GM21529 (cell line): ENCODE measurements at regions not wholly inside any gene's neighbourhood (a gene's known extent, or its start where the extent isn't known, plus 50 kb on each side); places are given as distances from the start of the nearest gene placed in this dataset.

ENCODE experiments used
- ATAC-seq: cut with Tn5 transposase; IDR thresholded peaks from one replicate; pipeline ENCODE4 v1.9.1; 2021; ENCODE audit not compliant: unreplicated experiment

- ATAC-seq = no peak
Observed at GRCh38 chr20:40188319-40188718, 500.7 kb downstream of the MAFB start.

- no peak for ATAC-seq
Observed at GRCh38 chr20:40186826-40187225, 502.2 kb downstream of the MAFB start.

GRCh38 chr20:40181676-40182075, 507.4 kb downstream of the MAFB start:
- ATAC-seq = no peak

GRCh38 chr20:40176098-40176841, 512.8 kb downstream of the MAFB start:
- no peak for ATAC-seq

GRCh38 chr20:40175296-40175695, 513.7 kb downstream of the MAFB start:
- ATAC-seq = no peak

GRCh38 chr20:40173872-40174271, 515.2 kb downstream of the MAFB start:
- no peak for ATAC-seq

GRCh38 chr20:40168981-40169620, 519.9 kb downstream of the MAFB start:
- no peak for ATAC-seq

- no peak for ATAC-seq
Observed at GRCh38 chr20:40161391-40161790, 527.6 kb downstream of the MAFB start.

- ATAC-seq = peak; percentile 47
Observed at GRCh38 chr20:40160097-40160550, 528.9 kb downstream of the MAFB start.

GRCh38 chr20:40159276-40159675, 529.8 kb downstream of the MAFB start:
- ATAC-seq = no peak

GRCh38 chr20:40156600-40157317, 532.3 kb downstream of the MAFB start:
- peak; percentile 89 for ATAC-seq

- no peak for ATAC-seq
Observed at GRCh38 chr20:40154514-40154913, 534.5 kb downstream of the MAFB start.

GRCh38 chr20:40148886-40149285, 540.1 kb downstream of the MAFB start:
- ATAC-seq = no peak

GRCh38 chr20:40146071-40146470, 543.0 kb downstream of the MAFB start:
- ATAC-seq = no peak

GRCh38 chr20:40144581-40144980, 544.5 kb downstream of the MAFB start:
- ATAC-seq = no peak

- no peak for ATAC-seq
Observed at GRCh38 chr20:40134176-40134575, 554.9 kb downstream of the MAFB start.

GRCh38 chr20:40120827-40121226, 568.2 kb downstream of the MAFB start:
- no peak for ATAC-seq

- no peak for ATAC-seq
Observed at GRCh38 chr20:40111282-40111681, 577.8 kb downstream of the MAFB start.

GRCh38 chr20:40110311-40110831, 578.7 kb downstream of the MAFB start:
- ATAC-seq = no peak

- no peak for ATAC-seq
Observed at GRCh38 chr20:40109136-40109535, 579.9 kb downstream of the MAFB start.

GRCh38 chr20:40108321-40108720, 580.7 kb downstream of the MAFB start:
- ATAC-seq = no peak

- ATAC-seq = no peak
Observed at GRCh38 chr20:40104959-40105358, 584.1 kb downstream of the MAFB start.
